Lung (tissue), 11 donors: ENCODE measurements at regions not wholly inside any gene's neighbourhood (a gene's known extent, or its start where the extent isn't known, plus 50 kb on each side); places are given as distances from the start of the nearest gene placed in this dataset.
A peak's percentile ranks its signal among the peaks of the same experiment; 100 is the strongest.

Source experiments
- ATAC-seq: fragments of 200-7000 bp; cut with Tn5 transposase; one replicate; pipeline ENCODE4 v1.9.1; 2020; ENCODE audit warnings: moderate number of reproducible peaks; ENCODE audit not compliant: insufficient read depth, low FRiP score
- DNase-seq, 3 donors: peaks; one replicate each; pipeline ENCODE4 v3.0.0-alpha.2; 2013 to 2017
- H3K27ac ChIP-seq, 2 donors: one replicate each; pipeline ENCODE4 v1.5.1; 2013; ENCODE audit warnings: mild to moderate bottlenecking in 2 of 2, moderate library complexity in 2 of 2, control low read depth in 1 of 2, inconsistent platforms in 1 of 2, low read depth in 1 of 2, low read length in 1 of 2
- H3K27me3 ChIP-seq, 3 donors: one replicate each; pipeline ENCODE4 v1.5.1; 2013; ENCODE audit warnings: low read length in 2 of 3; ENCODE audit not compliant: control insufficient read depth in 3 of 3, insufficient read depth in 3 of 3
- H3K36me3 ChIP-seq, 4 donors: one replicate each; pipeline ENCODE4 v1.5.1; 2013; ENCODE audit warnings: low read length in 4 of 4, mild to moderate bottlenecking in 1 of 4, moderate library complexity in 1 of 4; ENCODE audit not compliant: control insufficient read depth in 4 of 4, insufficient read depth in 4 of 4
- H3K4me1 ChIP-seq, 5 donors: one replicate each; pipeline ENCODE4 v1.5.1; 2013; ENCODE audit warnings: low read length in 5 of 5, mild to moderate bottlenecking in 2 of 5, moderate library complexity in 1 of 5; ENCODE audit not compliant: control insufficient read depth in 5 of 5, insufficient read depth in 5 of 5
- H3K4me3 ChIP-seq: one replicate; pipeline ENCODE4 v1.5.1; 2013; ENCODE audit warnings: mild to moderate bottlenecking, control low read depth, moderate library complexity
- H3K9ac ChIP-seq, 2 donors: one replicate each; pipeline ENCODE4 v1.5.1; 2013; ENCODE audit warnings: low read length in 2 of 2, control low read depth in 1 of 2; ENCODE audit not compliant: insufficient read depth in 1 of 2
- H3K9me3 ChIP-seq, 4 donors: one replicate each; pipeline ENCODE4 v1.5.1; 2013; ENCODE audit warnings: low read length in 3 of 4, mild to moderate bottlenecking in 1 of 4, moderate library complexity in 1 of 4; ENCODE audit not compliant: control insufficient read depth in 4 of 4, insufficient read depth in 3 of 4
- CTCF ChIP-seq: IDR thresholded peaks from 2 replicates; pipeline ENCODE4 v1.5.1; 2012; ENCODE audit warnings: mild to moderate bottlenecking; ENCODE audit errors: control extremely low read depth, extremely low read depth
- WGBS, 2 donors: extraction: QIAGEN DNeasy Blood & Tissue Kit; methylation state at CpG; one replicate each; pipeline ENCODE4 v1.1.7; 2013; 5-methylcytosine and 5-hydroxymethylcytosine counted together
- donor health status: control.
- donor health status: control.
- donor health status: Bipolar disorder and iron deficiency.
- donor health status: healthy.
- donor health status: DM: yes; HTN: yes; CAD: no.

DNA sequence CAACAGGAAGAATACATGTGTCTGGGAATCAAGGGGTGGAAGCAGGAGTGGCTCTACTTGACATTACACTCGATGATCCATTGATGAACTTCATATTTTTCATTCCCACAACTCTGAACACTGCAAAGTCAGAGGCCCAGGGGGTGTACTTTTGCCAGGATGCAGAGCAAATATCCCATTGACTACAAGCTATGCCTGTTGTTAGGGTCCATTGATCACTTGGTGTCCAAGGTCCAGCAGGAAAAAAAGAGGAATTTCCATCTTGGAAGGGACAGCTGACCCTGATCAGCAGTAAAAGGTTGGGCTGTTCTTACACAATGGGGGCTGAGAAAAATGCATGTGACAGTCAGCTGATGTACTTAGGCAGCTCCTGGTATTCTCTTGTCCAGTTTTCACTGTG lies 118.5 kb upstream of the MAP1B start:
- no peaks in the 10 kb centered on the region for H3K27me3 ChIP-seq
- TF ChIP-seq CTCF: no peak

GRCh38 chr5:71993600-71993999 lies 113.7 kb upstream of the MAP1B start:
- H3K9ac ChIP-seq: no peak overlapping the region
- no peak overlapping the region for H3K4me3 ChIP-seq
- ATAC-seq (no peak), DNase-seq (no peak)
- no peak for TF ChIP-seq CTCF
- H3K27ac ChIP-seq: no peak overlapping the region
- 90 to 92% methylated on average over 3 of the region's 3 CpGs for WGBS, 2 donors
- no peaks in the 10 kb centered on the region for H3K27me3 ChIP-seq
- H3K4me1 ChIP-seq: peaks cover 0 to 6% (median 0%) of the 10 kb centered on the region in 5 donors
- no peaks in the 10 kb centered on the region for H3K9me3 ChIP-seq
- H3K36me3 ChIP-seq: no peaks in the 10 kb centered on the region

More for the DNA sequence above, 118.5 kb upstream of the MAP1B start:
- ATAC-seq (no peak), DNase-seq (no peak)
- WGBS, 2 donors: 85 to 95% methylated on average over 1 of the region's 1 CpG
- H3K27ac ChIP-seq: no peak overlapping the region
- H3K9me3 ChIP-seq: no peaks in the 10 kb centered on the region
- no peak overlapping the region for H3K4me3 ChIP-seq
- H3K9ac ChIP-seq: no peak overlapping the region
- no peaks in the 10 kb centered on the region for H3K4me1 ChIP-seq
- no peaks in the 10 kb centered on the region for H3K36me3 ChIP-seq

DNA sequence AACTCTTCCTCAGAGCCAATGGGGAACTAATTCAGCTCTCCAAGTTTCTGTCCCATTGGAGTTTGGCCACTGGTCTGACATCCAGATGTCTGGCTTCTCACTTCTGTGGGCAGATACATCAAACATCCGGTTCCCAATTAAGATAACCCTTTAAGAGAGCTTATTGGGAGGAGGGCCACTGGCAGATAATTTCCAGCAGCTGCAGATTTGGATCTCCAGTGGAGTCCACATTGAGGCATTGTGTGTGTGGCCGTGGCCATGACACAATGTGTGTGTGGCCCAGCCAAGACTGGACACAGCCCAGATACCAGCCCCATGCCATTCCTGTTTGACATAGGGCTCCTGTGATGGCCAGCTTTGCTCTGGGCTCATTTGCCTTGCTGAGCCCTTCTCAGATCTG lies 110.5 kb upstream of the MAP1B start:
- Histone ChIP-seq H3K27ac (no peak overlapping the region), H3K36me3 (no peaks in the 10 kb centered on the region), H3K9me3 (peaks cover 0 to 3% (median 0%) of the 10 kb centered on the region in 4 donors), H3K9ac (no peak overlapping the region), H3K27me3 (no peaks in the 10 kb centered on the region), H3K4me1 (peaks cover 0 to 6% (median 0%) of the 10 kb centered on the region in 5 donors), H3K4me3 (no peak overlapping the region)
- 67 to 80% methylated on average over 2 of the region's 2 CpGs for WGBS, 2 donors
- TF ChIP-seq CTCF: no peak
- ATAC-seq (no peak), DNase-seq (peak in 2 of 3 donors; percentile 44 to 45)

DNA sequence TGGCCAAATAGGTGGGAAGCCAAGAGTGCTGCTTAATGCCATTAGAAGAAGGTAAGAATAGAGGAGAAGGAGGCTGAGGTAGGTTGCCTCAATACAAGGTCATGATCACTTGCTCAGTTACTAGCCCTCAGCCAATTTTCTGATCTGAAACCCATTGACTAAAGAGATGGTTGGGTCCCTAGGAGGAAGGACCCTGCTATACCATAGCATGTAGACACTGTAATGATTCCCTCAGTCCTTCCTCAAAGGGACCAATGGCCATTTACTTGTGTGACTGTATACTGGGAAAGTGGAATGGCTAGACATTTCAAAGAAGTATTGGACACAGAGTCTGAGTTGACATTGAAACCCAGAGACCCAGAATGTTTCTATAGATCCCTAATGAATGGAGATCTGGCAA lies 108.5 kb upstream of the MAP1B start:
- DNase-seq (no peak), ATAC-seq (no peak)
- Histone ChIP-seq H3K9ac (no peak overlapping the region), H3K27me3 (no peaks in the 10 kb centered on the region), H3K27ac (no peak overlapping the region), H3K9me3 (peaks cover 0 to 3% (median 0%) of the 10 kb centered on the region in 4 donors), H3K4me1 (peaks cover 0 to 6% (median 0%) of the 10 kb centered on the region in 5 donors), H3K36me3 (no peaks in the 10 kb centered on the region), H3K4me3 (no peak overlapping the region)
- no peak for TF ChIP-seq CTCF
